H1 (cell line): ENCODE measurements at regions not wholly inside any gene's neighbourhood (a gene's known extent, or its start where the extent isn't known, plus 50 kb on each side); places are given as distances from the start of the nearest gene placed in this dataset.

Source experiments
- CTCF ChIA-PET: fragments of 300-600 bp; sonication (Branson Sonifier 250); formaldehyde crosslinking; loops from one replicate; lab custom pipeline; 2021; ENCODE audit not compliant: partially characterized antibody; lab: Charles Lee
- POLR2A ChIA-PET: fragments of 300-600 bp; sonication (Branson Sonifier 250); formaldehyde crosslinking; loops from one replicate; lab custom pipeline; 2021; ENCODE audit warnings: inconsistent platforms; ENCODE audit not compliant: partially characterized antibody; lab: Charles Lee
- DNase-seq, 2 experiments: peaks; one replicate each; pipeline versions ENCODE4 v3.0.0 to v3.0.0-alpha.2; 2010 to 2022; ENCODE audit warnings: low spot score in 2 of 2, low read depth in 1 of 2, mixed read lengths in 1 of 2
- FAIRE-seq: peaks from 2 replicates; lab custom pipeline; 2011; peaks lifted over from hg19 to GRCh38; lab: Jason Lieb, UNC
- H2AFZ ChIP-seq: 2 replicates; pipeline ENCODE4 v1.8.1; 2012; ENCODE audit warnings: low read length, inconsistent platforms
- H2AK5ac ChIP-seq: 2 replicates; pipeline ENCODE4 v1.6.1; 2013; ENCODE audit warnings: low read depth, low read length
- H2BK120ac ChIP-seq: replicated peaks from 2 replicates; pipeline ENCODE3; 2013; ENCODE audit warnings: low read depth, low read length, inconsistent platforms
- H2BK12ac ChIP-seq: 2 replicates; pipeline ENCODE4 v1.6.1; 2013; ENCODE audit warnings: low read depth, low read length
- H2BK15ac ChIP-seq: 2 replicates; pipeline ENCODE4 v1.6.1; 2013; ENCODE audit warnings: low read length
- H2BK20ac ChIP-seq: 2 replicates; pipeline ENCODE4 v1.6.1; 2013; ENCODE audit warnings: low read length
- H2BK5ac ChIP-seq: 2 replicates; pipeline ENCODE4 v1.6.1; 2013; ENCODE audit warnings: low read depth, low read length
- H3K14ac ChIP-seq: 2 replicates; pipeline ENCODE4 v1.6.1; 2013; ENCODE audit warnings: inconsistent platforms; ENCODE audit not compliant: insufficient read length
- H3K18ac ChIP-seq: 2 replicates; pipeline ENCODE4 v1.6.1; 2013; ENCODE audit warnings: low read length; ENCODE audit errors: extremely low read depth
- H3K23ac ChIP-seq: 2 replicates; pipeline ENCODE4 v1.6.1; 2013; ENCODE audit warnings: inconsistent platforms; ENCODE audit not compliant: insufficient read length
- H3K23me2 ChIP-seq: 2 replicates; pipeline ENCODE4 v1.6.1; 2013; ENCODE audit warnings: low read depth, low read length
- H3K27ac ChIP-seq: 2 replicates; pipeline ENCODE4 v1.6.1; 2011; ENCODE audit warnings: low read depth, low read length, inconsistent platforms
- H3K27me3 ChIP-seq, 4 experiments: replicated peaks in 1 of 4; 1 replicate in 1 of 4; 2 replicates in 3 of 4; pipeline versions ENCODE4 v1.6.1 to v1.8.1; 2011 to 2013; ENCODE audit warnings: low read length in 3 of 4, mild to moderate bottlenecking in 3 of 4, inconsistent platforms in 2 of 4, mixed read lengths in 2 of 4, moderate library complexity in 1 of 4; ENCODE audit not compliant: control insufficient read depth in 3 of 4, insufficient read depth in 3 of 4; ENCODE audit errors: extremely low read depth in 1 of 4
- H3K36me3 ChIP-seq, 4 experiments: 2 replicates each; pipeline versions ENCODE4 v1.6.1 to v1.8.1; 2011 to 2013; ENCODE audit warnings: mild to moderate bottlenecking in 4 of 4, low read length in 3 of 4, moderate library complexity in 2 of 4, control low read depth in 1 of 4, inconsistent platforms in 1 of 4; ENCODE audit not compliant: insufficient read depth in 4 of 4, control insufficient read depth in 2 of 4
- H3K4ac ChIP-seq: replicated peaks from 2 replicates; pipeline ENCODE3; 2013; ENCODE audit warnings: low read length, low read depth, mixed read lengths, inconsistent platforms; ENCODE audit not compliant: insufficient read length
- H3K4me1 ChIP-seq, 4 experiments: replicated peaks in 1 of 4; 1 replicate in 1 of 4; 2 replicates in 3 of 4; pipeline versions ENCODE4 v1.6.1 to v1.8.1; 2011 to 2013; ENCODE audit warnings: low read length in 3 of 4, inconsistent platforms in 2 of 4, mixed read lengths in 1 of 4; ENCODE audit not compliant: insufficient read depth in 4 of 4, control insufficient read depth in 3 of 4
- H3K4me2 ChIP-seq, 2 experiments: 2 replicates each; pipeline versions ENCODE4 v1.6.1 to v1.8.1; 2011 to 2013; ENCODE audit warnings: low read depth in 2 of 2, low read length in 2 of 2, control low read depth in 1 of 2, inconsistent platforms in 1 of 2, mild to moderate bottlenecking in 1 of 2; ENCODE audit not compliant: insufficient read depth in 1 of 2
- H3K4me3 ChIP-seq, 4 experiments: fragments of 200-600, 300-600 bp in 1 of 4; sonication (generic), shearing (Covaris generic), sonication (Bioruptor Twin) in 1 of 4; 2 replicates each; pipeline versions ENCODE4 v1.5.1 to v1.8.1; 2011 to 2016; ENCODE audit warnings: low read length in 4 of 4, low read depth in 3 of 4, control low read depth in 2 of 4, inconsistent platforms in 2 of 4, mild to moderate bottlenecking in 2 of 4, mixed read lengths in 1 of 4, moderate library complexity in 1 of 4; ENCODE audit not compliant: insufficient read depth in 2 of 4; ENCODE audit errors: extremely low read depth in 1 of 4
- H3K56ac ChIP-seq: replicated peaks from 2 replicates; pipeline ENCODE3; 2013; ENCODE audit warnings: low read depth, mild to moderate bottlenecking, mixed read lengths, low read length, inconsistent platforms; ENCODE audit not compliant: insufficient read length
- H3K79me1 ChIP-seq: 2 replicates; pipeline ENCODE4 v1.6.1; 2013; ENCODE audit warnings: low read depth, low read length, control low read depth
- H3K79me2 ChIP-seq, 2 experiments: 2 replicates each; pipeline versions ENCODE4 v1.6.1 to v1.8.1; 2012 to 2013; ENCODE audit warnings: low read length in 2 of 2, mild to moderate bottlenecking in 2 of 2, inconsistent platforms in 1 of 2; ENCODE audit not compliant: insufficient read depth in 2 of 2, control insufficient read depth in 1 of 2
- H3K9ac ChIP-seq, 4 experiments: replicated peaks in 1 of 4; 1 replicate in 1 of 4; 2 replicates in 3 of 4; pipeline versions ENCODE4 v1.6.1 to v1.8.1; 2011 to 2013; ENCODE audit warnings: low read depth in 3 of 4, low read length in 3 of 4, control low read depth in 2 of 4, mild to moderate bottlenecking in 2 of 4, moderate library complexity in 2 of 4, inconsistent platforms in 1 of 4; ENCODE audit errors: extremely low read depth in 1 of 4
- H3K9me3 ChIP-seq, 2 experiments: 2 replicates each; pipeline versions ENCODE4 v1.6.1 to v1.8.1; 2012 to 2013; ENCODE audit warnings: mild to moderate bottlenecking in 2 of 2, moderate library complexity in 2 of 2, control low read depth in 1 of 2, inconsistent platforms in 1 of 2, low read depth in 1 of 2, low read length in 1 of 2, mixed read lengths in 1 of 2; ENCODE audit not compliant: insufficient read depth in 2 of 2
- H4K20me1 ChIP-seq, 2 experiments: replicated peaks in 1 of 2; 2 replicates each; pipeline versions ENCODE3 to v1.8.1; 2011 to 2013; ENCODE audit warnings: inconsistent platforms in 2 of 2, low read length in 2 of 2, mild to moderate bottlenecking in 1 of 2; ENCODE audit not compliant: insufficient read depth in 2 of 2, control insufficient read depth in 1 of 2
- H4K5ac ChIP-seq: 2 replicates; pipeline ENCODE4 v1.6.1; 2013; ENCODE audit warnings: low read length, low read depth, mixed read lengths, inconsistent platforms; ENCODE audit not compliant: insufficient read length
- H4K8ac ChIP-seq: 2 replicates; pipeline ENCODE4 v1.8.0; 2013; ENCODE audit warnings: mild to moderate bottlenecking, moderate library complexity, low read length, inconsistent platforms; ENCODE audit not compliant: insufficient read depth; ENCODE audit errors: extremely low read depth
- H4K91ac ChIP-seq: replicated peaks from 2 replicates; pipeline ENCODE3; 2013; ENCODE audit warnings: low read length, mixed read lengths, inconsistent platforms; ENCODE audit not compliant: insufficient read length
- BACH1 ChIP-seq: IDR thresholded peaks from 2 replicates; pipeline ENCODE4 v1.6.1; 2012; ENCODE audit warnings: low read length, improper control_type of control experiment
- CREB1 ChIP-seq: IDR thresholded peaks from 2 replicates; pipeline ENCODE4 v1.6.1; 2012; ENCODE audit warnings: inconsistent platforms
- EP300 ChIP-seq, 2 experiments: IDR thresholded peaks; 1 replicate in 1 of 2; 2 replicates in 1 of 2; pipeline ENCODE4 v1.6.1; 2011 to 2012; ENCODE audit warnings: low read depth in 2 of 2, low read length in 2 of 2, mild to moderate bottlenecking in 2 of 2, borderline replicate concordance in 1 of 2, inconsistent platforms in 1 of 2, moderate library complexity in 1 of 2
- EZH2 ChIP-seq: fragments of 200-600 bp; sonication (generic); IDR thresholded peaks from 2 replicates; pipeline ENCODE4 v1.7.1; 2012; ENCODE audit warnings: low read depth, mild to moderate bottlenecking, moderate library complexity, low read length, inconsistent platforms; ENCODE audit not compliant: severe bottlenecking
- GABPA ChIP-seq: IDR thresholded peaks from 2 replicates; pipeline ENCODE4 v1.6.1; 2011; ENCODE audit warnings: mild to moderate bottlenecking, low read length, moderate library complexity, borderline replicate concordance; ENCODE audit not compliant: insufficient read depth
- NANOG ChIP-seq: IDR thresholded peaks from 2 replicates; pipeline ENCODE4 v1.6.1; 2011; ENCODE audit warnings: low read length, low read depth, mild to moderate bottlenecking, inconsistent platforms; ENCODE audit not compliant: insufficient read depth, poor library complexity, severe bottlenecking
- RFX5 ChIP-seq: IDR thresholded peaks from 2 replicates; pipeline ENCODE4 v1.6.1; 2011; ENCODE audit warnings: low read depth, low read length, improper control_type of control experiment, borderline replicate concordance
- RNF2 ChIP-seq: fragments of 200-900, 300-1000 bp; sonication (generic); IDR thresholded peaks from 2 replicates; pipeline ENCODE4 v1.7.1; 2016; ENCODE audit warnings: borderline replicate concordance, low read depth, mild to moderate bottlenecking, antibody characterized with exemption, low read length; ENCODE audit not compliant: poor library complexity, severe bottlenecking; ENCODE audit errors: missing control alignments
- SIRT6 ChIP-seq: IDR thresholded peaks from one replicate; pipeline ENCODE4 v1.7.1; 2012; ENCODE audit warnings: low read length, inconsistent platforms
- SP4 ChIP-seq: IDR thresholded peaks from 2 replicates; pipeline ENCODE4 v1.6.1; 2012; ENCODE audit warnings: low read length, inconsistent platforms
- SRF ChIP-seq: IDR thresholded peaks from 2 replicates; pipeline ENCODE4 v1.6.1; 2011; ENCODE audit warnings: mild to moderate bottlenecking, low read depth, low read length, moderate library complexity
- TAF1 ChIP-seq: IDR thresholded peaks from 2 replicates; pipeline ENCODE4 v1.6.1; 2011; ENCODE audit warnings: mild to moderate bottlenecking, low read depth, low read length
- TAF7 ChIP-seq: optimal IDR thresholded peaks from 2 replicates; pipeline ENCODE3; 2011; ENCODE audit warnings: low read depth, mild to moderate bottlenecking, inconsistent platforms, low read length, moderate library complexity, borderline replicate concordance
- WGBS, 2 experiments: shearing (Covaris generic) in 1 of 2; methylation state at CpG; one replicate each; pipeline versions ENCODE4 v1.1.6 to v1.1.7; 2013 to 2015; ENCODE audit warnings: low lambda C conversion rate in 2 of 2, mixed read lengths in 2 of 2, inconsistent platforms in 1 of 2, low coverage in 1 of 2, missing lambda C conversion rate in 1 of 2; ENCODE audit not compliant: insufficient replicate concordance in 2 of 2, insufficient coverage in 1 of 2, insufficient read length in 1 of 2; ENCODE audit errors: extremely low coverage in 1 of 2, missing lambda C conversion rate in 1 of 2; 5-methylcytosine and 5-hydroxymethylcytosine counted together

DNA sequence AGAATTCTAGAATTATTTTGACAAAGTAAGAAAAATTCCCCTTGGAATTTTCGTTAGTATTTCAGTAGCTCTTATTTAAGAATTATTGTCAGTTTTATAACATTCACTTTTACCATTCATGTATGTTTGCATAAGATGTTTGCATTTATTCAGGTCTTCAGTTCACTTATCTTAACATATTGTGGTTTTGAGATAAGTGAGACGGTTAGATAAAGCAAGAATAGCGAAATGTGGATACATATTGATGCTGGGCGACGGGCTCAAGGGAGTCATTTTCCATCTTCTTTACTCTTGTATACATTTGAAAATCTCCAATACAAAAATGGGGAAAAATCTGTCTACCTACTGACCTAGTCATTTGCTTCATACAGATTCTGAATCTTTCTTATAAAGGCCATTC, 156.7 kb upstream of the HDAC4 start:
- POLR2A ChIA-PET = no interaction called here

More for the DNA sequence above, 156.7 kb upstream of the HDAC4 start:
- Histone ChIP-seq H2BK20ac (no peak overlapping the region), H3K4me1 (no peaks in the 10 kb centered on the region), H3K4me3 (no peak overlapping the region), H3K23me2 (0 out of 2 replicates have a peak, but pooled peaks cover 2% of the 10 kb centered on the region), H2AFZ (no peak overlapping the region), H3K79me1 (no peaks in the 10 kb centered on the region), H2BK15ac (no peak overlapping the region), H3K79me2 (no peaks in the 10 kb centered on the region), H3K4me2 (no peak overlapping the region), H4K5ac (no peak overlapping the region), H3K18ac (no peak overlapping the region), H3K23ac (no peak overlapping the region), H3K27me3 (no peaks in the 10 kb centered on the region; a peak in 1 of 7 replicates), H2BK12ac (no peak overlapping the region), H3K9ac (no peak overlapping the region), H4K91ac (no peak overlapping the region), H2AK5ac (no peak overlapping the region), H2BK120ac (no peak overlapping the region), H3K14ac (no peak overlapping the region), H3K36me3 (no peaks in the 10 kb centered on the region), H3K4ac (no peak overlapping the region), H4K8ac (no peak overlapping the region), H4K20me1 (no peaks in the 10 kb centered on the region), H2BK5ac (no peak overlapping the region), H3K27ac (no peak overlapping the region), H3K56ac (no peak overlapping the region), H3K9me3 (no peaks in the 10 kb centered on the region)
- CTCF ChIA-PET = no interaction called here
- FAIRE-seq (no peak), DNase-seq (no peak)
- TF ChIP-seq TAF1 = no peak
- no peak for TF ChIP-seq BACH1
- TF ChIP-seq RNF2 = no peak
- no peak for TF ChIP-seq TAF7
- TF ChIP-seq SIRT6 = no peak
- TF ChIP-seq CREB1 = no peak
- no peak for TF ChIP-seq SRF
- no peak for TF ChIP-seq EZH2
- TF ChIP-seq GABPA = no peak
- TF ChIP-seq SP4 = no peak
- no peak for TF ChIP-seq EP300 (IDR thresholded peaks at IDR 0.05; ENCODE audit: borderline replicate concordance in 1 of 2, low read depth in 2 of 2, low read length in 2 of 2)
- no peak for TF ChIP-seq NANOG
- no peak for TF ChIP-seq RFX5
- WGBS, 2 experiments = 89% methylated on average over 5 of the region's 5 CpGs; no CpG with 5 or more reads in 1 of the 2 experiments
